HCT116 (cell line): ENCODE measurements at regions not wholly inside any gene's neighbourhood (a gene's known extent, or its start where the extent isn't known, plus 50 kb on each side); places are given as distances from the start of the nearest gene placed in this dataset.

Experiments
- ATAC-seq: fragments of 200-7000 bp; cut with Tn5 transposase; 2 replicates; pipeline ENCODE4 v1.9.1; 2020; ENCODE audit warnings: mild to moderate bottlenecking, moderate library complexity
- BruUV-seq: library from RNA; stranded (reverse); fragments of 400-500 nt; replicated peaks from 2 replicates; lab custom pipeline; 2021; lab: Mats Ljungman, UMichigan
- CTCF ChIA-PET: fragments of 300-600 bp; sonication (Branson Sonifier 250); formaldehyde crosslinking; loops from one replicate; lab custom pipeline; 2021; ENCODE audit warnings: antibody characterized with exemption; lab: Charles Lee
- POLR2A ChIA-PET: fragments of 300-600, 350-600 bp; sonication (Branson Sonifier 250); formaldehyde crosslinking; loops from one replicate; lab custom pipeline; 2021; ENCODE audit warnings: antibody characterized with exemption; lab: Charles Lee
- RAD21 ChIA-PET, 2 experiments: fragments of 300-600 bp; sonication (Branson Sonifier 250); formaldehyde crosslinking; loops; one replicate each; lab custom pipeline; 2023; ENCODE audit warnings: low total read pairs in 2 of 2; ENCODE audit not compliant: uncharacterized antibody in 2 of 2, unreplicated experiment in 2 of 2, low non-redundant PET in 1 of 2; lab: Charles Lee
- DNase-seq: peaks from one replicate; pipeline ENCODE4 v3.0.0-alpha.2; 2010; ENCODE audit warnings: low read depth, low spot score
- H2AFZ ChIP-seq: fragments of 200-600 bp; shearing (Covaris generic), sonication (generic); 2 replicates; pipeline ENCODE4 v1.6.1; 2017; ENCODE audit warnings: low read depth, mixed run types, mixed read lengths, antibody characterized with exemption, low read length; ENCODE audit not compliant: poor library complexity, severe bottlenecking
- H3K27ac ChIP-seq: 2 replicates; pipeline ENCODE4 v1.5.1; 2012; ENCODE audit warnings: low read depth, low read length
- H3K27me3 ChIP-seq: fragments of 200-600 bp; sonication (generic); 2 replicates; pipeline ENCODE4 v1.6.1; 2016; ENCODE audit warnings: mixed run types, low read length, mixed read lengths; ENCODE audit not compliant: insufficient read depth
- H3K36me3 ChIP-seq, 2 experiments: fragments of 200-500 bp in 1 of 2; fragments of 200-600 bp in 1 of 2; sonication (Bioruptor generic) in 1 of 2; sonication (generic) in 1 of 2; 2 replicates each; pipeline versions ENCODE4 v1.5.1 to v1.6.1; 2014 to 2016; ENCODE audit warnings: low read length in 2 of 2, inconsistent platforms in 1 of 2, mixed read lengths in 1 of 2, mixed run types in 1 of 2; ENCODE audit not compliant: insufficient read depth in 2 of 2, control insufficient read depth in 1 of 2
- H3K4me1 ChIP-seq, 2 experiments: fragments of 200-600 bp in 1 of 2; sonication (generic) in 1 of 2; 2 replicates each; pipeline versions ENCODE4 v1.5.1 to v1.6.1; 2012 to 2017; ENCODE audit warnings: low read length in 2 of 2, inconsistent platforms in 1 of 2, mild to moderate bottlenecking in 1 of 2, mixed read lengths in 1 of 2, mixed run types in 1 of 2, moderate library complexity in 1 of 2; ENCODE audit not compliant: insufficient read depth in 2 of 2, control insufficient read depth in 1 of 2
- H3K4me2 ChIP-seq: fragments of 200-600 bp; sonication (generic); 2 replicates; pipeline ENCODE4 v1.6.1; 2017; ENCODE audit warnings: mixed run types, low read length, mixed read lengths
- H3K4me3 ChIP-seq, 2 experiments: fragments of 200-600 bp in 1 of 2; sonication (generic) in 1 of 2; replicated peaks in 1 of 2; 2 replicates each; pipeline ENCODE4 v1.5.1; 2011 to 2016; ENCODE audit warnings: low read length in 2 of 2, control low read depth in 1 of 2, low read depth in 1 of 2, mild to moderate bottlenecking in 1 of 2, mixed read lengths in 1 of 2, mixed run types in 1 of 2
- H3K79me2 ChIP-seq: fragments of 200-600 bp; sonication (generic); 2 replicates; pipeline ENCODE4 v1.6.1; 2017; ENCODE audit warnings: mild to moderate bottlenecking, mixed run types, low read length, moderate library complexity, mixed read lengths; ENCODE audit not compliant: insufficient read depth
- H3K9ac ChIP-seq: fragments of 200-600 bp; sonication (generic); 2 replicates; pipeline ENCODE4 v1.6.1; 2016; ENCODE audit warnings: low read length, mixed read lengths
- H3K9me2 ChIP-seq: fragments of 200-600 bp; sonication (generic), shearing (Covaris generic); 2 replicates; pipeline ENCODE4 v1.6.1; 2017; ENCODE audit warnings: mixed run types, mild to moderate bottlenecking, moderate library complexity; ENCODE audit not compliant: insufficient read depth
- H3K9me3 ChIP-seq, 2 experiments: fragments of 200-500 bp in 1 of 2; fragments of 200-600 bp in 1 of 2; sonication (Bioruptor generic) in 1 of 2; sonication (generic) in 1 of 2; 2 replicates each; pipeline ENCODE4 v1.6.1; 2014 to 2017; ENCODE audit warnings: low read length in 2 of 2, mixed read lengths in 2 of 2, inconsistent platforms in 1 of 2, low read depth in 1 of 2, mild to moderate bottlenecking in 1 of 2, mixed run types in 1 of 2, moderate library complexity in 1 of 2; ENCODE audit not compliant: control insufficient read depth in 1 of 2, insufficient read depth in 1 of 2
- H4K20me1 ChIP-seq: fragments of 200-600 bp; sonication (generic), shearing (Covaris generic); 2 replicates; pipeline ENCODE4 v1.6.1; 2017; ENCODE audit warnings: mixed run types, mild to moderate bottlenecking, moderate library complexity; ENCODE audit not compliant: insufficient read depth
- ATF3 ChIP-seq: IDR thresholded peaks from 2 replicates; pipeline ENCODE4 v1.6.1; 2012
- CTCF ChIP-seq, 3 experiments: fragments of 200-600 bp in 1 of 3; sonication (generic) in 1 of 3; IDR thresholded peaks in 2 of 3; conservative IDR thresholded peaks in 1 of 3; 2 replicates each; pipeline ENCODE4 v1.5.1; 2012 to 2017; ENCODE audit warnings: low read depth in 2 of 3, low read length in 2 of 3, antibody characterized with exemption in 1 of 3, borderline replicate concordance in 1 of 3, control low read depth in 1 of 3, mild to moderate bottlenecking in 1 of 3, mixed read lengths in 1 of 3, mixed run types in 1 of 3, moderate library complexity in 1 of 3; ENCODE audit not compliant: insufficient read depth in 1 of 3
- EGR1 ChIP-seq: IDR thresholded peaks from 2 replicates; pipeline ENCODE4 v1.6.1; 2012; ENCODE audit warnings: low read depth
- ELF1 ChIP-seq: IDR thresholded peaks from 2 replicates; pipeline ENCODE4 v1.6.1; 2012; ENCODE audit warnings: low read depth, borderline replicate concordance
- EZH2 ChIP-seq: fragments of 200-600 bp; sonication (generic); IDR thresholded peaks from 2 replicates; pipeline ENCODE4 v1.6.1; 2017; ENCODE audit warnings: antibody characterized with exemption, mixed run types
- EZH2phosphoT487 ChIP-seq: fragments of 200-600 bp; IDR thresholded peaks from 2 replicates; pipeline ENCODE4 v1.6.1; 2018; ENCODE audit warnings: antibody characterized with exemption, borderline replicate concordance
- JUND ChIP-seq: IDR thresholded peaks from 2 replicates; pipeline ENCODE4 v1.6.1; 2012
- POLR2AphosphoS5 ChIP-seq: IDR thresholded peaks from 2 replicates; pipeline ENCODE4 v1.6.1; 2011; ENCODE audit warnings: mild to moderate bottlenecking, low read depth, low read length, moderate library complexity
- TCF7L2 ChIP-seq: IDR thresholded peaks from 2 replicates; pipeline ENCODE4 v1.7.0; 2011; ENCODE audit warnings: borderline replicate concordance, inconsistent platforms; ENCODE audit not compliant: insufficient read depth, insufficient read length; ENCODE audit errors: extremely low read depth
- ZBTB33 ChIP-seq: IDR thresholded peaks from 2 replicates; pipeline ENCODE4 v1.6.1; 2011; ENCODE audit warnings: mild to moderate bottlenecking, low read length, moderate library complexity; ENCODE audit not compliant: insufficient replicate concordance; ENCODE audit errors: extremely low read depth
- intact Hi-C: fragments of 100-400 bp; cut with micrococcal nuclease; formaldehyde crosslinking; loops from 2 replicates; pipeline ENCODE4 v1.10.0; 2022

GRCh38 chr10:47109906-47110305 lies 190.1 kb upstream of the GDF10 start:
- Histone ChIP-seq H2AFZ (no peak overlapping the region), H3K79me2 (no peaks in the 10 kb centered on the region), H3K4me3 (no peak overlapping the region), H3K9me2 (no peaks in the 10 kb centered on the region), H3K9me3 (no peaks in the 10 kb centered on the region), H3K27me3 (no peaks in the 10 kb centered on the region)
- BruUV-seq: no TSS peak
- POLR2A ChIA-PET: no interaction called here
- TF ChIP-seq JUND (no peak), EZH2 (no peak), ATF3 (no peak), EZH2phosphoT487 (no peak), POLR2AphosphoS5 (no peak), ELF1 (no peak), CTCF (IDR thresholded peaks at IDR 0.05 in 2 of 3, conservative IDR thresholded peaks at IDR 0.05 in 1 of 3; ENCODE audit: borderline replicate concordance in 1 of 3, insufficient read depth in 1 of 3, low read depth in 2 of 3, low read length in 2 of 3) (no peak), ZBTB33 (no peak), EGR1 (no peak), TCF7L2 (no peak)
- TF ChIP-seq, all 23 proteins: peak for 0
- no peaks in the 10 kb centered on the region for H4K20me1 ChIP-seq
- no peaks in the 10 kb centered on the region for H3K4me1 ChIP-seq
- RAD21 ChIA-PET: no interaction called here
- H3K27ac ChIP-seq: no peak overlapping the region
- CTCF ChIA-PET: no interaction called here
- H3K4me2 ChIP-seq: no peak overlapping the region
- intact Hi-C loops: no loop called here
- DNase-seq: no peak
- no peak for ATAC-seq
- H3K9ac ChIP-seq: no peak overlapping the region
- H3K36me3 ChIP-seq: no peaks in the 10 kb centered on the region
